OCI-LY3 (cell line): ENCODE measurements at regions not wholly inside any gene's neighbourhood (a gene's known extent, or its start where the extent isn't known, plus 50 kb on each side); places are given as distances from the start of the nearest gene placed in this dataset.

Experiments
- H2AFZ ChIP-seq: fragments of 200-600, 300-600 bp; shearing (Covaris generic); 2 replicates; pipeline ENCODE4 v1.6.0; 2014; ENCODE audit warnings: antibody characterized with exemption, low read depth, low read length
- H3K27ac ChIP-seq: fragments of 200-600, 300-600 bp; sonication (generic); 2 replicates; pipeline ENCODE4 v1.5.1; 2014; ENCODE audit warnings: mild to moderate bottlenecking, low read length, moderate library complexity, mixed read lengths
- H3K27me3 ChIP-seq: fragments of 200-600, 300-600 bp; sonication (generic); 2 replicates; pipeline ENCODE4 v1.6.1; 2014; ENCODE audit warnings: low read depth, low read length, mixed read lengths
- H3K36me3 ChIP-seq: fragments of 200-600, 300-600 bp; sonication (generic); replicated peaks from 2 replicates; pipeline ENCODE3; 2014; ENCODE audit warnings: low read depth, low read length, mixed read lengths
- H3K4me1 ChIP-seq: fragments of 300-600, 200-600 bp; sonication (generic); 2 replicates; pipeline ENCODE4 v1.6.1; 2014; ENCODE audit warnings: low read length, mixed read lengths
- H3K4me2 ChIP-seq: fragments of 200-600, 300-600 bp; sonication (generic); 2 replicates; pipeline ENCODE4 v1.6.1; 2014; ENCODE audit warnings: low read length, mixed read lengths
- H3K4me3 ChIP-seq: fragments of 300-600, 200-600 bp; sonication (generic); 2 replicates; pipeline ENCODE4 v1.5.1; 2014; ENCODE audit warnings: antibody characterized with exemption, mild to moderate bottlenecking, low read length, moderate library complexity
- H3K79me2 ChIP-seq: fragments of 300-600, 200-600 bp; shearing (Covaris generic); 2 replicates; pipeline ENCODE4 v1.6.1; 2014; ENCODE audit warnings: mild to moderate bottlenecking, low read length, mixed read lengths
- H3K9ac ChIP-seq: fragments of 300-600, 200-600 bp; shearing (Covaris generic); 2 replicates; pipeline ENCODE4 v1.6.0; 2014; ENCODE audit warnings: mild to moderate bottlenecking, low read length, moderate library complexity
- H3K9me3 ChIP-seq: fragments of 200-600, 300-600 bp; shearing (Covaris generic); 2 replicates; pipeline ENCODE4 v1.6.1; 2014; ENCODE audit warnings: low read length, mixed read lengths; ENCODE audit not compliant: insufficient read depth
- H4K20me1 ChIP-seq: fragments of 200-600, 300-600 bp; sonication (generic); 2 replicates; pipeline ENCODE4 v1.6.1; 2016; ENCODE audit warnings: low read length, mixed read lengths; ENCODE audit not compliant: insufficient read depth
- CTCF ChIP-seq: fragments of 200-600, 300-600 bp; sonication (generic); IDR thresholded peaks from 2 replicates; pipeline ENCODE4 v1.5.1; 2014; ENCODE audit warnings: antibody characterized with exemption, low read length, low read depth
- EZH2phosphoT487 ChIP-seq: fragments of 200-600 bp; shearing (Covaris generic); IDR thresholded peaks from 2 replicates; pipeline ENCODE4 v1.6.1; 2018; ENCODE audit warnings: antibody characterized with exemption, mixed run types, low read depth

- H3K9ac ChIP-seq = no peak overlapping the region
- no peaks in the 10 kb centered on the region for H3K9me3 ChIP-seq
- H4K20me1 ChIP-seq = no peaks in the 10 kb centered on the region
- no peaks in the 10 kb centered on the region for H3K36me3 ChIP-seq
- no peak for TF ChIP-seq CTCF
- TF ChIP-seq EZH2phosphoT487 = no peak
- H3K4me1 ChIP-seq = peaks cover 6% of the 10 kb centered on the region
- no peaks in the 10 kb centered on the region for H3K79me2 ChIP-seq
- no peak overlapping the region for H3K4me3 ChIP-seq
- H3K27me3 ChIP-seq = no peaks in the 10 kb centered on the region
- H2AFZ ChIP-seq = no peak overlapping the region
- no peak overlapping the region for H3K27ac ChIP-seq
- H3K4me2 ChIP-seq = no peak overlapping the region
These were observed 330.5 kb upstream of the B3GALT2 start for GRCh38 chr1:193516755-193517388.

- Histone ChIP-seq H3K9ac (no peak overlapping the region), H3K9me3 (no peaks in the 10 kb centered on the region), H3K36me3 (no peaks in the 10 kb centered on the region), H4K20me1 (no peaks in the 10 kb centered on the region), H3K27ac (no peak overlapping the region), H3K79me2 (no peaks in the 10 kb centered on the region), H3K27me3 (no peaks in the 10 kb centered on the region), H3K4me2 (no peak overlapping the region), H3K4me3 (no peak overlapping the region), H3K4me1 (peaks cover 6% of the 10 kb centered on the region), H2AFZ (no peak overlapping the region)
- TF ChIP-seq CTCF = no peak
These were observed 328.0 kb upstream of the B3GALT2 start for GRCh38 chr1:193514397-193514796.

- H3K27me3 ChIP-seq = no peaks in the 10 kb centered on the region
- H3K27ac ChIP-seq = no peak overlapping the region
- H2AFZ ChIP-seq = no peak overlapping the region
- H4K20me1 ChIP-seq = no peaks in the 10 kb centered on the region
- no peaks in the 10 kb centered on the region for H3K79me2 ChIP-seq
- no peak overlapping the region for H3K9ac ChIP-seq
- no peak overlapping the region for H3K4me2 ChIP-seq
- no peak for TF ChIP-seq CTCF
- TF ChIP-seq EZH2phosphoT487 = no peak
- no peak overlapping the region for H3K4me3 ChIP-seq
- H3K36me3 ChIP-seq = no peaks in the 10 kb centered on the region
- H3K4me1 ChIP-seq = peaks cover 2% of the 10 kb centered on the region
- H3K9me3 ChIP-seq = no peaks in the 10 kb centered on the region
These were observed 326.6 kb upstream of the B3GALT2 start for GRCh38 chr1:193513032-193513431.

- no peaks in the 10 kb centered on the region for H3K36me3 ChIP-seq
- no peak overlapping the region for H3K9ac ChIP-seq
- no peak overlapping the region for H3K4me3 ChIP-seq
- H4K20me1 ChIP-seq = no peaks in the 10 kb centered on the region
- 0 out of 2 replicates have a peak overlapping the region, but pooled peaks have one; percentile 4 for H2AFZ ChIP-seq
- no peaks in the 10 kb centered on the region for H3K27me3 ChIP-seq
- H3K27ac ChIP-seq = no peak overlapping the region
- peaks cover 4% of the 10 kb centered on the region; the same call in 1 of the 2 replicates for H3K4me1 ChIP-seq
- H3K9me3 ChIP-seq = no peaks in the 10 kb centered on the region
- no peak overlapping the region for H3K4me2 ChIP-seq
- H3K79me2 ChIP-seq = no peaks in the 10 kb centered on the region
- TF ChIP-seq EZH2phosphoT487 (no peak), CTCF (no peak)
These were observed 318.5 kb upstream of the B3GALT2 start for GRCh38 chr1:193504920-193505319.
